NCI-H1436 (cell line): ENCODE measurements at regions not wholly inside any gene's neighbourhood (a gene's known extent, or its start where the extent isn't known, plus 50 kb on each side); places are given as distances from the start of the nearest gene placed in this dataset.
"Not testable (repeated sequence)": the region's sequence is repeated elsewhere in the genome, so short reads cannot be mapped to it uniquely, and the experiment has no call there.

Experiments
- DNase-seq: peaks from one replicate; lab custom pipeline; 2025; lab: John Stamatoyannopoulos, UW

- no peak for DNase-seq
Observed at GRCh38 chr17:77341069-77341541, 200.3 kb downstream of the SEC14L1 start.

- DNase-seq: not testable (repeated sequence)
Observed at GRCh38 chr17:77342656-77342990, 201.9 kb downstream of the SEC14L1 start.

- no peak for DNase-seq
Observed at GRCh38 chr17:77343031-77343800, 202.4 kb downstream of the SEC14L1 start.

GRCh38 chr17:77344038-77344437 is 203.3 kb downstream of the SEC14L1 start:
- no peak for DNase-seq

- no peak for DNase-seq
Observed at GRCh38 chr17:77345260-77345910, 204.6 kb downstream of the SEC14L1 start.

GRCh38 chr17:77346765-77347164 is 206.0 kb downstream of the SEC14L1 start:
- DNase-seq: no peak

- DNase-seq: no peak
Observed at GRCh38 chr17:77347544-77347943, 206.8 kb downstream of the SEC14L1 start.

GRCh38 chr17:77349976-77350830 is 209.4 kb downstream of the SEC14L1 start:
- no peak for DNase-seq

- DNase-seq: no peak
Observed at GRCh38 chr17:77352441-77352840, 211.7 kb downstream of the SEC14L1 start.

GRCh38 chr17:77352996-77353395 is 212.2 kb downstream of the SEC14L1 start:
- no peak for DNase-seq

- DNase-seq: no peak
Observed at GRCh38 chr17:77353684-77354419, 213.1 kb downstream of the SEC14L1 start.

- DNase-seq: no peak
Observed at GRCh38 chr17:77354420-77354669, 213.6 kb downstream of the SEC14L1 start.

- no peak for DNase-seq
Observed at GRCh38 chr17:77354670-77355455, 214.1 kb downstream of the SEC14L1 start.

GRCh38 chr17:77356109-77356689 is 215.4 kb downstream of the SEC14L1 start:
- no peak for DNase-seq

- DNase-seq: no peak
Observed at GRCh38 chr17:77356690-77357201, 216.0 kb downstream of the SEC14L1 start.

- DNase-seq: no peak
Observed at GRCh38 chr17:77358801-77359200, 218.0 kb downstream of the SEC14L1 start.

- no peak for DNase-seq
Observed at GRCh38 chr17:77359236-77359635, 218.5 kb downstream of the SEC14L1 start.

- no peak for DNase-seq
Observed at GRCh38 chr17:77361986-77362620, 221.3 kb downstream of the SEC14L1 start.

GRCh38 chr17:77363821-77364361 is 223.1 kb downstream of the SEC14L1 start:
- DNase-seq: no peak

- DNase-seq: no peak
Observed at GRCh38 chr17:77364381-77364911, 223.7 kb downstream of the SEC14L1 start.
